ENCODE measurements at regions not wholly inside any gene's neighbourhood (a gene's known extent, or its start where the extent isn't known, plus 50 kb on each side); places are given as distances from the start of the nearest gene placed in this dataset.

DNA sequence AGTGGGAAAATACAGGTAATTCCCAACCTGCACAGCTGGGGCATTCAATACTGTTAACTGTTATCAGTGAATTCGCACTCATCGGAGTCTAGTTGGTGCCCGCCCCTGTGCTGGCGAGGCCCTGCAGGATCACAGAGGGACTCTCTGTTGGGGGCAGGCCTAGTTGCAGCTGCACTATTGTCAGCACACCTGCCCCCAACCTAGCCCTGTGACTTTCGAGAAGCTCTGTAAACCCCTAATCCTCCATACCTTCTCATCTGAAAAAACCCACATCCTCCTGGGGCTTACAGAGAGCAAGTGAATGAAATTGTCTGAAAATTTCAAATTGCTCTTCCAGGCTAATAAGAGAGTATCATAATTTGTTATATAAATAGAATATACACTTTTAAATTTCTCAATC is 132.2 kb upstream of the NUDT4 start:
- Histone ChIP-seq H3K79me2 (no peaks in the 10 kb centered on the region), H3K36me3 (ENCODE audit: control insufficient read depth, insufficient read depth, low read length) (no peaks in the 10 kb centered on the region), H3K4me3 (ENCODE audit: low read depth, low read length) (no peak overlapping the region), H2AFZ (no peak overlapping the region), H3K27me3 (ENCODE audit: control insufficient read depth, insufficient read depth, low read length) (no peaks in the 10 kb centered on the region), H3K4me2 (ENCODE audit: low read length) (no peak overlapping the region), H3K9me3 (ENCODE audit: control insufficient read depth, low read length) (no peaks in the 10 kb centered on the region), H3K4me1 (peaks cover 27% of the 10 kb centered on the region), H3K27ac (no peak overlapping the region), H3K9ac (no peak overlapping the region)
- TF ChIP-seq, protein P1, sequence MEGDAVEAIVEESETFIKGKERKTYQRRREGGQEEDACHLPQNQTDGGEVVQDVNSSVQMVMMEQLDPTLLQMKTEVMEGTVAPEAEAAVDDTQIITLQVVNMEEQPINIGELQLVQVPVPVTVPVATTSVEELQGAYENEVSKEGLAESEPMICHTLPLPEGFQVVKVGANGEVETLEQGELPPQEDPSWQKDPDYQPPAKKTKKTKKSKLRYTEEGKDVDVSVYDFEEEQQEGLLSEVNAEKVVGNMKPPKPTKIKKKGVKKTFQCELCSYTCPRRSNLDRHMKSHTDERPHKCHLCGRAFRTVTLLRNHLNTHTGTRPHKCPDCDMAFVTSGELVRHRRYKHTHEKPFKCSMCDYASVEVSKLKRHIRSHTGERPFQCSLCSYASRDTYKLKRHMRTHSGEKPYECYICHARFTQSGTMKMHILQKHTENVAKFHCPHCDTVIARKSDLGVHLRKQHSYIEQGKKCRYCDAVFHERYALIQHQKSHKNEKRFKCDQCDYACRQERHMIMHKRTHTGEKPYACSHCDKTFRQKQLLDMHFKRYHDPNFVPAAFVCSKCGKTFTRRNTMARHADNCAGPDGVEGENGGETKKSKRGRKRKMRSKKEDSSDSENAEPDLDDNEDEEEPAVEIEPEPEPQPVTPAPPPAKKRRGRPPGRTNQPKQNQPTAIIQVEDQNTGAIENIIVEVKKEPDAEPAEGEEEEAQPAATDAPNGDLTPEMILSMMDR (IDR thresholded peaks at IDR 0.05): no peak

DNA sequence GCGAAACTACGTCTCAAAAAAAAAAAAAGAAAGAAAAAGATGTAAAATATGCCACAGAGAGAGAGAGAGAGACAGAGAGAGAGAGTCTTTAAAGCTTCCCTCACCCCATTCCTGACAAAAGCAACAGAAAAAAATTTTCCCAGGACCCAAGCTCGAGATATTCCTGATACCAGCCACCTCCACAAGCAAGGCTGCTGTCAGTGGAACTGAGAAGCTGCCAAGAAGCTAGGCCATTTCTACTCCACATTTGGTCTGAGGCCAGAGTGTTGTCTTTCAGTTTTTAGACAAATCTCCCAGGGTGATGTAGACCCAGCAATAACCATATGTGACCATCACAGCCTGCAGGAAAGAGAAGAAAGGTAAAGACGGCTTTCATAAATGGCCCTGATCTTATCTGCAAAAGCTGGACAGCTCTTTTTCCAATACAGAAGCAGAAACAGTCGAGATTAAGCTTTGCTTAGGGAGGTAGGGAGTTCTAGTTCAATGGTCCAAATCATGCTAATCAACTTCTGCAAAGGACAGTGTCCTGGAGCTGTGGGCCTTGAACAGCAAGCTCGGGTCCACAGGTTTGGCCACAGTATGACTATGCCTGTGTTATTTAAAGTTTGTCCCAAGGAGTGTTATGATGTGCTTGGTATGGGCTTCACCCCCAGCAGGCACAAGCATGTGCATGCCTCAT is 130.3 kb upstream of the NUDT4 start:
- peak overlapping the region; percentile 54 for H3K27ac ChIP-seq
- no peaks in the 10 kb centered on the region for H3K27me3 ChIP-seq (ENCODE audit: control insufficient read depth, insufficient read depth, low read length)
- no peak overlapping the region for H3K4me2 ChIP-seq (ENCODE audit: low read length)
- no peak overlapping the region for H3K4me3 ChIP-seq (ENCODE audit: low read depth, low read length)
- TF ChIP-seq, protein P1 (IDR thresholded peaks at IDR 0.05): no peak
- no peaks in the 10 kb centered on the region for H3K36me3 ChIP-seq (ENCODE audit: control insufficient read depth, insufficient read depth, low read length)
- H3K4me1 ChIP-seq: peaks cover 27% of the 10 kb centered on the region
- H2AFZ ChIP-seq: peak overlapping the region; percentile 39
- H3K9me3 ChIP-seq (ENCODE audit: control insufficient read depth, low read length): no peaks in the 10 kb centered on the region
- H3K79me2 ChIP-seq: no peaks in the 10 kb centered on the region
- H3K9ac ChIP-seq: no peak overlapping the region

DNA sequence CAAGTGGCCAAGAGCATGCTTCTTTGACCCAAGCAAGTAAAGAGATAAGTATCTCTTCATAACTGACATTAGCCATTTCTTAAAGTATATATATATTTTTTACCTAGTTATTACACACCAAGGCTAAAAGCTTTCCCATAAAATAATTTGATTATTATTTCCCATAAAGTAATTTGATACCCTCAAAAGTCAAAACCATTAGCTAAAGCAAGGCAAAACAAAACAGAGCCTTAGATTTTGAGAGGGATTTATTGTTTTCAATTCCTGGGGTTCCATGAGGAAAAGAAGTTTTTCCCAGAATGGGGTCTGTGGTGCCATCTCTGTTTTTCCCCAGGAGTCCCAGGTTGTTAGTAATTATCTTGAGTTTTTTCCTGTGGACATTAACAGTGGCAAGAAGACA is 125.5 kb upstream of the NUDT4 start:
- TF ChIP-seq, protein P1 (IDR thresholded peaks at IDR 0.05): no peak
- no peak overlapping the region for H3K4me3 ChIP-seq (ENCODE audit: low read depth, low read length)
- H3K27me3 ChIP-seq (ENCODE audit: control insufficient read depth, insufficient read depth, low read length): no peaks in the 10 kb centered on the region
- H3K4me2 ChIP-seq (ENCODE audit: low read length): no peak overlapping the region
- H2AFZ ChIP-seq: no peak overlapping the region
- H3K4me1 ChIP-seq: peaks cover 10% of the 10 kb centered on the region
- H3K9me3 ChIP-seq (ENCODE audit: control insufficient read depth, low read length): no peaks in the 10 kb centered on the region
- H3K27ac ChIP-seq: no peak overlapping the region
- no peak overlapping the region for H3K9ac ChIP-seq
- H3K36me3 ChIP-seq (ENCODE audit: control insufficient read depth, insufficient read depth, low read length): no peaks in the 10 kb centered on the region
- no peaks in the 10 kb centered on the region for H3K79me2 ChIP-seq

DNA sequence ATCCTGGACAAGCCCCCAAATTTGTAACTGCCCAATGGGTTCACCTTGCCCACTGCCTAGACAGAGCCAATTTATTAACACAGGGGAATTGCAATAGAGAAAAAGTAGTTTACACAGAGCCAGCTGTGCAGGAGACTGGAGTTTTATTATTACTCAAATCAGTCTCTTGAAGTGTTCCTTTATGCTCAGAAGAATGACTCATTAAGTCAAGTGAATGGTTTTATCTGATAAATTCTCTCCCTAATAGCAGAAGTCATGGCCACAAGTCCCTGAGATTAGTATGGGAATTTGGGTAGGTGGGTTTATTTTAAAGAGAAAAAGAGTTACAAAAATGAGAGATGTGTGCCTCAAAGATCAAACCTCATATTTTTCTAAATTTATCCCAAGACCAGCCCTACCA is 122.8 kb upstream of the NUDT4 start:
- Histone ChIP-seq H3K4me2 (ENCODE audit: low read length) (no peak overlapping the region), H3K4me3 (ENCODE audit: low read depth, low read length) (no peak overlapping the region), H3K9me3 (ENCODE audit: control insufficient read depth, low read length) (no peaks in the 10 kb centered on the region), H3K79me2 (no peaks in the 10 kb centered on the region), H3K27ac (no peak overlapping the region), H3K9ac (no peak overlapping the region), H3K27me3 (ENCODE audit: control insufficient read depth, insufficient read depth, low read length) (no peaks in the 10 kb centered on the region), H2AFZ (no peak overlapping the region), H3K36me3 (ENCODE audit: control insufficient read depth, insufficient read depth, low read length) (no peaks in the 10 kb centered on the region), H3K4me1 (no peaks in the 10 kb centered on the region)
- TF ChIP-seq, protein P1 (IDR thresholded peaks at IDR 0.05): no peak
